Neuronal stem cell (in vitro differentiated cells): ENCODE measurements at regions not wholly inside any gene's neighbourhood (a gene's known extent, or its start where the extent isn't known, plus 50 kb on each side); places are given as distances from the start of the nearest gene placed in this dataset.

ENCODE experiments used
- DNase-seq: peaks from one replicate; pipeline ENCODE4 v3.0.0-alpha.2; 2013; ENCODE audit warnings: low spot score
- H2AFZ ChIP-seq: one replicate; pipeline ENCODE4 v1.6.1; 2013; ENCODE audit warnings: mild to moderate bottlenecking, low read length, inconsistent platforms
- H2AK5ac ChIP-seq: 2 replicates; pipeline ENCODE4 v1.6.1; 2013; ENCODE audit warnings: low read depth, mild to moderate bottlenecking, inconsistent platforms, low read length, moderate library complexity, mixed read lengths
- H2BK120ac ChIP-seq: 2 replicates; pipeline ENCODE4 v1.6.1; 2013; ENCODE audit warnings: low read depth, mild to moderate bottlenecking, inconsistent platforms, low read length, moderate library complexity, mixed read lengths
- H2BK12ac ChIP-seq: one replicate; pipeline ENCODE4 v1.6.1; 2013; ENCODE audit warnings: low read length, inconsistent platforms
- H2BK15ac ChIP-seq: 2 replicates; pipeline ENCODE4 v1.6.1; 2013; ENCODE audit warnings: mild to moderate bottlenecking, low read length, inconsistent platforms, mixed read lengths
- H2BK5ac ChIP-seq: one replicate; pipeline ENCODE4 v1.6.1; 2013; ENCODE audit warnings: inconsistent platforms, mild to moderate bottlenecking, low read length, moderate library complexity
- H3K14ac ChIP-seq: one replicate; pipeline ENCODE4 v1.6.1; 2013; ENCODE audit warnings: low read length, inconsistent platforms
- H3K18ac ChIP-seq: 2 replicates; pipeline ENCODE4 v1.6.1; 2013; ENCODE audit warnings: low read length, inconsistent platforms
- H3K23ac ChIP-seq: 2 replicates; pipeline ENCODE4 v1.6.1; 2013; ENCODE audit warnings: low read depth, mild to moderate bottlenecking, mixed read lengths, low read length, inconsistent platforms; ENCODE audit not compliant: poor library complexity
- H3K27ac ChIP-seq: replicated peaks from 3 replicates; pipeline ENCODE4 v1.5.1; 2013; ENCODE audit warnings: low read length, inconsistent platforms
- H3K27me3 ChIP-seq, 3 experiments: 2 replicates each; pipeline ENCODE4 v1.6.1; 2013; ENCODE audit warnings: low read length in 3 of 3, mild to moderate bottlenecking in 2 of 3, inconsistent platforms in 1 of 3, low read depth in 1 of 3, mixed read lengths in 1 of 3, moderate library complexity in 1 of 3; ENCODE audit not compliant: control insufficient read depth in 3 of 3, insufficient read depth in 3 of 3
- H3K36me3 ChIP-seq, 2 donors: replicated peaks in 1 of 2; 2 replicates each; pipeline ENCODE4 v1.6.1; 2013; ENCODE audit warnings: low read length in 2 of 2; ENCODE audit not compliant: control insufficient read depth in 2 of 2, insufficient read depth in 2 of 2
- H3K4ac ChIP-seq: 2 replicates; pipeline ENCODE4 v1.6.1; 2013; ENCODE audit warnings: inconsistent platforms, mild to moderate bottlenecking, low read length, moderate library complexity
- H3K4me1 ChIP-seq, 2 donors: 1 replicate in 1 of 2; 2 replicates in 1 of 2; pipeline ENCODE4 v1.6.1; 2013; ENCODE audit warnings: low read length in 2 of 2, low read depth in 1 of 2; ENCODE audit not compliant: control insufficient read depth in 2 of 2, insufficient read depth in 1 of 2
- H3K4me2 ChIP-seq: one replicate; pipeline ENCODE4 v1.6.1; 2013; ENCODE audit warnings: mild to moderate bottlenecking, low read length, inconsistent platforms; ENCODE audit not compliant: insufficient read depth, poor library complexity, severe bottlenecking
- H3K4me3 ChIP-seq, 2 donors: 2 replicates each; pipeline ENCODE4 v1.5.1; 2013; ENCODE audit warnings: low read length in 2 of 2, mild to moderate bottlenecking in 2 of 2, inconsistent platforms in 1 of 2, moderate library complexity in 1 of 2
- H3K79me1 ChIP-seq: one replicate; pipeline ENCODE4 v1.6.1; 2013; ENCODE audit warnings: low read depth, mild to moderate bottlenecking, inconsistent platforms, low read length, moderate library complexity
- H3K9ac ChIP-seq: one replicate; pipeline ENCODE4 v1.6.1; 2013; ENCODE audit warnings: mild to moderate bottlenecking, low read depth, low read length, inconsistent platforms; ENCODE audit not compliant: poor library complexity
- H3K9me3 ChIP-seq, 2 donors: replicated peaks in 1 of 2; 2 replicates each; pipeline versions ENCODE3 to v1.6.1; 2013; ENCODE audit warnings: low read length in 2 of 2, mild to moderate bottlenecking in 2 of 2, inconsistent platforms in 1 of 2, low read depth in 1 of 2, mixed read lengths in 1 of 2, moderate library complexity in 1 of 2; ENCODE audit not compliant: control insufficient read depth in 2 of 2, insufficient read depth in 1 of 2
- H4K8ac ChIP-seq: one replicate; pipeline ENCODE4 v1.6.1; 2013; ENCODE audit warnings: low read depth, mild to moderate bottlenecking, inconsistent platforms, low read length, moderate library complexity
- H4K91ac ChIP-seq: one replicate; pipeline ENCODE4 v1.6.1; 2013; ENCODE audit warnings: low read length, low read depth, mild to moderate bottlenecking, inconsistent platforms; ENCODE audit not compliant: poor library complexity
- WGBS, 2 donors: extraction: QIAGEN DNeasy Blood & Tissue Kit; methylation state at CpG; one replicate each; pipeline ENCODE4 v1.1.7; 2013; ENCODE audit warnings: missing lambda C conversion rate in 2 of 2, mixed read lengths in 1 of 2; ENCODE audit not compliant: insufficient read length in 2 of 2, insufficient replicate concordance in 1 of 2; ENCODE audit errors: extremely low coverage in 2 of 2; 5-methylcytosine and 5-hydroxymethylcytosine counted together

DNA sequence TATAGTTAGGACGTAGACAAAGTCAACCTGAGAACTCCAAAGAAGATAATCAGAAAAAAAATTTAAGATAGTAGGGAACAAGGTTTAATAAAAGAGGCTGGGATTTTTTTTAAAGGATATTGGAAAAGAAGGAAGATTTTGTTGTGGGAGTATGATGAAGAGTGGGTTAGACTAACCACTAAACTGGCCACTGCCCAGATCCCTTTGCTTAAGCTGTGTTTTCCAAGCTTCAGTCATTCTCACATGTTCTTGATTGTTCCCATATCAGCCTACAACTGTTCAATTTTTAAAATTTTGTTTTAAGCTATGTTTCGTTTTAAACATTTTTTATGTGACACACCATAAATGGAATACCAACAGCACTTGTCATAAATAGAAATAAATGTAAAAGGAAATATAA, 284.5 kb upstream of the MMADHC start:
- H2BK12ac ChIP-seq = no peak overlapping the region
- no peak overlapping the region for H2BK120ac ChIP-seq
- no peak overlapping the region for H3K4me3 ChIP-seq
- no peak overlapping the region for H2AFZ ChIP-seq
- H3K9ac ChIP-seq = no peak overlapping the region
- no peak overlapping the region for H3K18ac ChIP-seq
- H3K4ac ChIP-seq = no peak overlapping the region
- H2BK5ac ChIP-seq = no peak overlapping the region
- H3K27ac ChIP-seq = no peak overlapping the region
- H3K27me3 ChIP-seq = no peaks in the 10 kb centered on the region
- no peaks in the 10 kb centered on the region for H3K36me3 ChIP-seq
- no peak overlapping the region for H3K23ac ChIP-seq
- no peak overlapping the region for H2AK5ac ChIP-seq
- no peak overlapping the region for H2BK15ac ChIP-seq
- DNase-seq = no peak
- no peak overlapping the region for H4K8ac ChIP-seq
- no peak overlapping the region for H4K91ac ChIP-seq
- no peaks in the 10 kb centered on the region for H3K4me1 ChIP-seq
- no CpG with 5 or more reads among the region's 2 CpGs for WGBS, 2 donors
- no peak overlapping the region for H3K14ac ChIP-seq
- no peaks in the 10 kb centered on the region for H3K79me1 ChIP-seq
- H3K9me3 ChIP-seq = no peaks in the 10 kb centered on the region
- H3K4me2 ChIP-seq = no peak overlapping the region

DNA sequence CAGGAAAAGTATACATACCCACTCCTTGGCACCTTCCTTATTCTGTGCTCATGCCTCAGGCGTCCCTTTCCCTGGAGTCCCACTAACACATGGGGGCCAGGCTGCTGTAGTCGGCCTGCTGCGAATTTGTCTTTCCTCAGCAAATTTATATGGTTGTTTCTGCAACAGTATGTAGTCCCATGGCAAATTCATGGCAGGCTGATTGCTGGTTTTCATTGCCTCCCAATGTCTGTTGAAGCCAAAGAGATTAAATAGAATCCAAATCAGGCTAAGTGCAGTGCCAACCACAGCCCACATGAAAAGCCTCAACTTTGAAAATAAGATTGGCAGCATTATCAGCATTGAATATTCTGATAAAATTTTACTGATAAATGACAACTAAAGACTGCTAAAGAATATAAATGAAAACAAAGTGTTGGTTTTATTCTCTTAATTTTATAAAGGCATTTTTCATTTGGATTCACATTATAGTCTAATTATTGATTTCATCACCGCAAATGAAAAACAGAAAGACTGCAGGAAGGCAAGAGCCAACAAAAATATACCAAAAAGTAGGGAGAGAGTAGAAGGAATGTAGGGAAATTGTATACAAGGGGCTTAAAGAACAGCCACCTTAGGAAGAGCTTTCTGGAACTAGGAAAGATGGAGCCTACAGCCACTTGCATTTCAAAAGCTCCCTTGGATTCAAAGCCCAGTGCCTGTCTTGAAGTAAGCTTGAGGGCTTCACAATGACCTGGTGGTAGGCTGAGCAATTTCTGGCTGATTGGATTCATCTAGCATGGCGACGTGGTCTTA, 283.7 kb upstream of the MMADHC start:
- Histone ChIP-seq H3K4me1 (no peaks in the 10 kb centered on the region), H3K79me1 (no peaks in the 10 kb centered on the region), H3K18ac (no peak overlapping the region), H3K4ac (no peak overlapping the region), H3K36me3 (no peaks in the 10 kb centered on the region), H4K8ac (no peak overlapping the region), H2BK120ac (no peak overlapping the region), H2AFZ (no peak overlapping the region), H2BK12ac (peak overlapping the region; percentile 30), H3K14ac (no peak overlapping the region), H3K23ac (no peak overlapping the region), H3K4me3 (no peak overlapping the region), H3K27ac (no peak overlapping the region), H2AK5ac (no peak overlapping the region), H4K91ac (no peak overlapping the region), H3K9me3 (no peaks in the 10 kb centered on the region), H3K9ac (no peak overlapping the region), H3K4me2 (no peak overlapping the region), H2BK15ac (no peak overlapping the region), H2BK5ac (no peak overlapping the region), H3K27me3 (no peaks in the 10 kb centered on the region)
- no CpG with 5 or more reads among the region's 6 CpGs for WGBS, 2 donors
- DNase-seq = no peak

DNA sequence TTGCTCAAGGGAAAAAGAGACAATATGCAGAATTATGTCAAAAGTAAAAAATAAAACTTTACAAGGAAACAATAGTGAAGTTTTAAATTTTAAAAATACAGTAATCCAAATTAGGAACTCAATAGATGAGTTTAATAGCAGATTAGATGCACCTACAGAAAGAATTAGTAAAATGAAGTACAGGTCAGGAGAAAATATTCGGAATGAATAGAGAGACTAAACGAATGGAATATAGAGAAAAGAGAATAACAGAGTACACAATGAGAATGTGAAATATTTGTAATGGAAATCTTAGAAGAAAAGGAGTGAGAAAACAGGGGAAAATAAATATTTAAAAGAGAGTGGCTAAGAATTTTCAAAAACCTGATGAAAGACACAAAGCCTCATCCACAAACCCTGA, 275.7 kb upstream of the MMADHC start:
- Histone ChIP-seq H4K8ac (no peak overlapping the region), H3K14ac (no peak overlapping the region), H2BK120ac (no peak overlapping the region), H3K23ac (no peak overlapping the region), H3K9ac (no peak overlapping the region), H3K4me2 (no peak overlapping the region), H2BK15ac (no peak overlapping the region), H3K27me3 (no peaks in the 10 kb centered on the region), H3K4ac (no peak overlapping the region), H2AFZ (no peak overlapping the region), H3K18ac (no peak overlapping the region), H2AK5ac (no peak overlapping the region), H2BK5ac (no peak overlapping the region), H3K79me1 (no peaks in the 10 kb centered on the region), H3K4me1 (no peaks in the 10 kb centered on the region), H3K9me3 (peaks cover 0 to 4% of the 10 kb centered on the region in 2 donors), H4K91ac (no peak overlapping the region), H3K4me3 (no peak overlapping the region), H2BK12ac (no peak overlapping the region), H3K36me3 (no peaks in the 10 kb centered on the region), H3K27ac (no peak overlapping the region)
- 100% methylated on average over 2 of the region's 2 CpGs for WGBS, 2 donors
- no peak for DNase-seq

DNA sequence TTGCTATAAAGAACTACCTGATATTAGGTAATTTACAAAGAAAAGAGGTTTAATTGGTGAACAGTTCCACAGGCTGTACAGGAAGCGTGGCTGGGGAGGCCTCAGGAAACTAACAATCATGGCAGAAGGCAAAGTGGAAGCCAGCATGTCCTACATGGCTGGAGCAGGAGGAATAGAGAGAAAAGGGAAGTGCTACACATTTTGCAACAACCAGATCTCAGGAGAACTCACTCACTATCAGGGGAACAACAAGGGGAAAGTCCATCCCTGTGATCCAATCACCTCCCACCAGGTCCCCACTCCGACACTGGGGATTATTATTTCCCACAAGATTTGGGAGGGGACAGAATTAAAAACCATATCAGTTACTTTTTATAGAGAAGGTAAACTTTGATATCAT, 273.5 kb upstream of the MMADHC start:
- H3K4me1 ChIP-seq = no peaks in the 10 kb centered on the region
- no CpG with 5 or more reads among the region's 2 CpGs for WGBS, 2 donors
- no peak overlapping the region for H3K14ac ChIP-seq
- H3K9me3 ChIP-seq = peaks cover 0 to 4% of the 10 kb centered on the region in 2 donors
- no peaks in the 10 kb centered on the region for H3K27me3 ChIP-seq
- H2BK5ac ChIP-seq = no peak overlapping the region
- H3K23ac ChIP-seq = no peak overlapping the region
- no peak overlapping the region for H3K4ac ChIP-seq
- H2AK5ac ChIP-seq = no peak overlapping the region
- no peak overlapping the region for H2BK120ac ChIP-seq
- H2BK15ac ChIP-seq = no peak overlapping the region
- no peak for DNase-seq
- H4K91ac ChIP-seq = no peak overlapping the region
- H3K4me3 ChIP-seq = no peak overlapping the region
- no peak overlapping the region for H2AFZ ChIP-seq
- no peak overlapping the region for H3K18ac ChIP-seq
- H2BK12ac ChIP-seq = no peak overlapping the region
- H3K36me3 ChIP-seq = no peaks in the 10 kb centered on the region
- no peak overlapping the region for H3K27ac ChIP-seq
- no peaks in the 10 kb centered on the region for H3K79me1 ChIP-seq
- H3K9ac ChIP-seq = no peak overlapping the region
- H3K4me2 ChIP-seq = no peak overlapping the region
- H4K8ac ChIP-seq = no peak overlapping the region
